Astrocyte (in vitro differentiated cells and primary cell): ENCODE measurements at regions not wholly inside any gene's neighbourhood (a gene's known extent, or its start where the extent isn't known, plus 50 kb on each side); places are given as distances from the start of the nearest gene placed in this dataset.

Source experiments
- EZH2 ChIP-seq: IDR thresholded peaks from 2 replicates; pipeline ENCODE4 v1.6.1; 2012; ENCODE audit warnings: mild to moderate bottlenecking, low read length, inconsistent platforms; ENCODE audit not compliant: insufficient read depth
- TF ChIP-seq, protein P1 (sequence below): IDR thresholded peaks from 2 replicates; pipeline ENCODE4 v1.5.1; 2011; ENCODE audit warnings: low read depth, mild to moderate bottlenecking, inconsistent platforms, low read length, moderate library complexity; ENCODE audit not compliant: insufficient read depth

DNA sequence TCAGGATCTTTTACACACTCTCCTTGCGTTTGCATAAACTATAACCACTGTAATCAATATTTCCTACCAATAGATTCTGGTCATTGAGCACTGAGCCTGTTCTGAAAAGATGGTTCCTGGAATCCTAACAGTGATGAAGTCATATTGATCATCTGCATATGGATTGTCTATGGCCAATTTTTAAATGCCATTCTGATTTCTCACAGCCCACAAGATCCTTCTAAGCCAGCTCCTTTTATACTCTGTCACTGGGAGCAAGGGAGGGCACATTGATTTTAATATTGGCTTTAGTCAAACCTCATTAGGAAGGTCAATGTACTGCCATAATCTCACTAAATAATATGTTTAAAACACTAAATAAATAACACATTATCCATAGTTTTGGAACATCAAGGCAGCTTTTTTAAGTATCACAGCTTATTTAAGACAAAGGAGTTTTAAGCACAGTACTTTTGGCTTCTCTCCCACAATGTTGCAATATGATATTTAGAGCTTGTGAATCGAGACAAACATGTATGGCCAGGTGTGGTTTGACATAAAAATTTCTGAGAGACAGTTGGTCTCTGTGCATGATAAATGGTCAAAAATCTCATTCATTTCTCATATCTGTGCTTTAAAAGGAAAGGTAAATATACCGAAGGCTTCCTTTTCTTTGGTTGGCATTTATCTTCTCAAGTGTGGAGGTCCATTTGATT is 267.3 kb downstream of the MTX2 start:
- TF ChIP-seq, protein P1, sequence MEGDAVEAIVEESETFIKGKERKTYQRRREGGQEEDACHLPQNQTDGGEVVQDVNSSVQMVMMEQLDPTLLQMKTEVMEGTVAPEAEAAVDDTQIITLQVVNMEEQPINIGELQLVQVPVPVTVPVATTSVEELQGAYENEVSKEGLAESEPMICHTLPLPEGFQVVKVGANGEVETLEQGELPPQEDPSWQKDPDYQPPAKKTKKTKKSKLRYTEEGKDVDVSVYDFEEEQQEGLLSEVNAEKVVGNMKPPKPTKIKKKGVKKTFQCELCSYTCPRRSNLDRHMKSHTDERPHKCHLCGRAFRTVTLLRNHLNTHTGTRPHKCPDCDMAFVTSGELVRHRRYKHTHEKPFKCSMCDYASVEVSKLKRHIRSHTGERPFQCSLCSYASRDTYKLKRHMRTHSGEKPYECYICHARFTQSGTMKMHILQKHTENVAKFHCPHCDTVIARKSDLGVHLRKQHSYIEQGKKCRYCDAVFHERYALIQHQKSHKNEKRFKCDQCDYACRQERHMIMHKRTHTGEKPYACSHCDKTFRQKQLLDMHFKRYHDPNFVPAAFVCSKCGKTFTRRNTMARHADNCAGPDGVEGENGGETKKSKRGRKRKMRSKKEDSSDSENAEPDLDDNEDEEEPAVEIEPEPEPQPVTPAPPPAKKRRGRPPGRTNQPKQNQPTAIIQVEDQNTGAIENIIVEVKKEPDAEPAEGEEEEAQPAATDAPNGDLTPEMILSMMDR = no peak
- no peak for TF ChIP-seq EZH2
